H7 (cell line): ENCODE measurements at regions not wholly inside any gene's neighbourhood (a gene's known extent, or its start where the extent isn't known, plus 50 kb on each side); places are given as distances from the start of the nearest gene placed in this dataset.
"Not testable (repeated sequence)": the region's sequence is repeated elsewhere in the genome, so short reads cannot be mapped to it uniquely, and the experiment has no call there.

Experiments used
- DNase-seq: peaks from one replicate; pipeline ENCODE4 v3.0.0; 2012
- H3K27me3 ChIP-seq: 2 replicates; pipeline ENCODE4 v1.6.0; 2011; ENCODE audit warnings: mild to moderate bottlenecking, low read length; ENCODE audit not compliant: control insufficient read depth, insufficient read depth
- H3K36me3 ChIP-seq: replicated peaks from 2 replicates; pipeline ENCODE4 v1.5.1; 2011; ENCODE audit warnings: low read length; ENCODE audit not compliant: control insufficient read depth, insufficient read depth
- H3K4me3 ChIP-seq: 2 replicates; pipeline ENCODE4 v1.5.1; 2011; ENCODE audit warnings: low read depth, mild to moderate bottlenecking, control low read depth, low read length, moderate library complexity; ENCODE audit not compliant: insufficient read depth

GRCh38 chr15:31499236-31499952 lies 172.8 kb downstream of the KLF13 start:
- H3K4me3 ChIP-seq, result no peak overlapping the region
- H3K27me3 ChIP-seq, result no peaks in the 10 kb centered on the region
- no peaks in the 10 kb centered on the region for H3K36me3 ChIP-seq
- no peak for DNase-seq

GRCh38 chr15:31499953-31500765 lies 173.5 kb downstream of the KLF13 start:
- no peaks in the 10 kb centered on the region for H3K36me3 ChIP-seq
- H3K27me3 ChIP-seq, result no peaks in the 10 kb centered on the region
- H3K4me3 ChIP-seq, result no peak overlapping the region
- no peak for DNase-seq

GRCh38 chr15:31500766-31501449 lies 174.3 kb downstream of the KLF13 start:
- Histone ChIP-seq H3K4me3 (no peak overlapping the region), H3K36me3 (no peaks in the 10 kb centered on the region), H3K27me3 (no peaks in the 10 kb centered on the region)
- DNase-seq, result no peak

DNA sequence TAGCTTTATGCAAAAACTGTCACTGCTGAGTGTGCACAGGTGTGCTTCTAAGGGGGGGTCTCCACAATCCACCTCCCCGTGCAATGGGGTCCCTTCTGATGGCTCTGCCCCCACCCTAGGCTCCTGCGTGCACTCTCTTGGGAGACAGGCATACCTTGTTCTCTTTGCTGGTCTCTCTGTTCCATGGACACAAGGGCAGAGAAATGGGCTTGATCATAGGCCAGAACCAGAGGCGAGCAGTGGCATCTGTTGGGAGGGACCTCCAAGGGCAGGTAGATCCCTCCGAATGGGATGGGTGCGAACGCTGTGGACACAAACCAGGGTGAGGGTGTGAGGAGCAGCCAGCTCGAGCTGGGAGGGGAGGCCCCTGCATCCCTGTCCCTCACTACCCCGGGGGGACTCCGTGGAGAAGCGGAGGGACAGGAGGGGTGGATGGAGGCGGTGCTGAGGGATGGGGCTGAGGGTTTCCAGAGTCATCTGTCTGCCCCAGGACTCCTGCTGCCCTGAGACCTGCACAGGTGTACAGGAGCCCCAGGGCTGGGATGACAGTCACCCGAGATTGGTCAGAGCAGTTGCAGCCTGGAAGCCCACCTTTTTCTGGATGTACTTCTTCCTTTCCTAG lies 175.0 kb downstream of the KLF13 start:
- H3K27me3 ChIP-seq, result no peaks in the 10 kb centered on the region
- H3K4me3 ChIP-seq, result no peak overlapping the region
- H3K36me3 ChIP-seq, result no peaks in the 10 kb centered on the region
- DNase-seq, result no peak

DNA sequence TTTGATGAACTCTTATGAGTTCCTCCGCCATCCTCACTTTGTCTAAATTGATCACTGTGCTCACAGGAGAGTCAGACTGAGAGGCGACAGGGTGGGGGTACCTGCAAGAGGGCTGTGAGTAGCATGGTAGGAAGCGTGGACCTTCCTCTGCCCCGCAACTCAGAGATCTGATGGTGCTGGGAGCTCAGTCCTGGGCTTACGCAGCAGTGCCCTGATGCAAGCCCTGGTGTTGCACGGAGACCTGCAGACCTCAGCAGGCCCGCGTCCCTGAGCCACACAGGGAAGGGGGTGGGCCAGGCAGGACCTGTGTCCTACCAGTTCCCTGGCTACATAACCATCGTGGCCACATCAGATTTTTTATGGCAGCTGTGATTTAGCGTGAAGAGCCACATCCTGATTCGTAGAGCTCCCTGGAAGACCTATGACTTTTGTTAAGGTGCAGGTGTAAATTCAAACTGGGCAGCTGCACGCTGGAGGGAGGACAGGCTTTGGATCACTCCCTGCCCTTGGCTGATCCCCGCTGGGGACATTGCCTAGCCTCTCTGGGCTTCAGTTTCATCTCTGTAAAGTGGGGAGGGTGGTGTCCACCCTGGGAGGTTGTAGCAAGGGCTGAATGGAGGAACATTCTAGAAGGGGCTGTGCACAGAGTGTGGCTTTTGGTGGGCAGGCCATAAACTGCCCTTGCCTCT lies 176.1 kb downstream of the KLF13 start:
- no peak for DNase-seq
- Histone ChIP-seq H3K4me3 (no peak overlapping the region), H3K27me3 (no peaks in the 10 kb centered on the region), H3K36me3 (no peaks in the 10 kb centered on the region)

DNA sequence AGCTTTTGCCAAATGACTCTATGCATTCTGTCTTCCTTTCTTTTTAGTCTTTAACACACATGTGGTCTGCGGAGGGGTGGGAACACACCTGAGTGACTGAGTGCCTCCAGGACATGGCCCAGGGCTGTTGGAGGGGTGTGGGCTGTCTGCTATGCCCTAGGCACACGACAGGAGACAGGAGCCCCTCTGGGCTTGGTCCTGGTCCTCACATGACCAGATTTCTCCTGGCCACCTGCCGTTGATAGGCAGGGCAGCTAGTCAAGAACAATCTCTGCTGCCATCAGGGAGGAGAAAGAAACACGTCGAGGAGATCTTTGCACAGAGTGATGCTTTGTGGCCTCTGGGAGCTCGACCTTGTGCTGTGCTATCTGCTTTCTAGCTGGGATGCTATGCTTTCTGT lies 176.6 kb downstream of the KLF13 start:
- no peak for DNase-seq
- no peaks in the 10 kb centered on the region for H3K27me3 ChIP-seq
- no peak overlapping the region for H3K4me3 ChIP-seq
- no peaks in the 10 kb centered on the region for H3K36me3 ChIP-seq

GRCh38 chr15:31503758-31504461 lies 177.3 kb downstream of the KLF13 start:
- DNase-seq, result no peak
- H3K36me3 ChIP-seq, result no peaks in the 10 kb centered on the region
- no peaks in the 10 kb centered on the region for H3K27me3 ChIP-seq
- H3K4me3 ChIP-seq, result no peak overlapping the region

GRCh38 chr15:31504462-31504839 lies 177.8 kb downstream of the KLF13 start:
- DNase-seq, result no peak
- no peak overlapping the region for H3K4me3 ChIP-seq

GRCh38 chr15:31507573-31507972 lies 180.9 kb downstream of the KLF13 start:
- not testable (repeated sequence) for DNase-seq, H3K27me3 ChIP-seq, H3K4me3 ChIP-seq, H3K36me3 ChIP-seq

More at GRCh38 chr15:31504462-31504839, 177.8 kb downstream of the KLF13 start:
- H3K27me3 ChIP-seq, result no peaks in the 10 kb centered on the region
- no peaks in the 10 kb centered on the region for H3K36me3 ChIP-seq

GRCh38 chr15:31508656-31509055 lies 182.0 kb downstream of the KLF13 start:
- H3K27me3 ChIP-seq, result no peaks in the 10 kb centered on the region
- no peak overlapping the region for H3K4me3 ChIP-seq
- H3K36me3 ChIP-seq, result no peaks in the 10 kb centered on the region
- no peak for DNase-seq

DNA sequence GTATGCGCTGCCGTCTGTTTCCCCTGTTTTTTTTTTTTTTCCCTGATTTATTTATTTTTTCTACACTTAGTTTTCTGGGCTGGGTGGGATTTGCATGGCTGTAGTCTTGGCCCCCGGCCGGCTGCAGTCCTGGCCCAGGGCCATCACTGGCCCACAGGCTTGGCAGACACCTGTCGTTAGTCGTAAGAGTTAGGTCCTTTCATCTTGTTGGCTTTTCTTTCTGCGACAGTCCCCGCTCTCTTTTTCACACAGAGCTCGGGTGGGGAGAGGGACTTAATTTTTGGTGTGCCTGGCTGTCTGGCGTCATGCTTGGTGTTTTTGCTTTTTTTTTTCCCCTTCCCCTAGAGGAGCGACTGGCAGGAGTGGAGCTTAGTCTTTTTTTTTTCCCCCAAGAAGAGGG lies 183.4 kb downstream of the KLF13 start:
- DNase-seq, result no peak
- Histone ChIP-seq H3K36me3 (no peaks in the 10 kb centered on the region), H3K4me3 (no peak overlapping the region)

GRCh38 chr15:31511707-31512310 lies 185.2 kb downstream of the KLF13 start:
- Histone ChIP-seq H3K4me3 (no peak overlapping the region), H3K36me3 (no peaks in the 10 kb centered on the region), H3K27me3 (no peaks in the 10 kb centered on the region)
- DNase-seq, result no peak

More for the DNA sequence above, 183.4 kb downstream of the KLF13 start:
- no peaks in the 10 kb centered on the region for H3K27me3 ChIP-seq

GRCh38 chr15:31513178-31513577 lies 186.5 kb downstream of the KLF13 start:
- no peaks in the 10 kb centered on the region for H3K27me3 ChIP-seq
- no peak for DNase-seq
- H3K4me3 ChIP-seq, result no peak overlapping the region
- no peaks in the 10 kb centered on the region for H3K36me3 ChIP-seq
